Ishikawa (cell line): ENCODE measurements at regions not wholly inside any gene's neighbourhood (a gene's known extent, or its start where the extent isn't known, plus 50 kb on each side); places are given as distances from the start of the nearest gene placed in this dataset.

ENCODE experiments used
- EP300 ChIP-seq: IDR thresholded peaks from 2 replicates; pipeline ENCODE4 v1.6.1; 2012; ENCODE audit warnings: borderline replicate concordance
- FOXM1 ChIP-seq: IDR thresholded peaks from 2 replicates; pipeline ENCODE4 v1.6.1; 2012; ENCODE audit warnings: low read depth, borderline replicate concordance
- NFIC ChIP-seq: IDR thresholded peaks from 2 replicates; pipeline ENCODE4 v1.6.1; 2012
- RAD21 ChIP-seq: IDR thresholded peaks from 2 replicates; pipeline ENCODE4 v1.6.1; 2012; ENCODE audit warnings: low read depth
- TCF12 ChIP-seq: IDR thresholded peaks from 2 replicates; pipeline ENCODE4 v1.6.1; 2012; ENCODE audit warnings: low read depth

GRCh38 chr2:219929835-219930234, 302.4 kb downstream of the SLC4A3 start:
- no peak for TF ChIP-seq FOXM1
- TF ChIP-seq NFIC = no peak
- TF ChIP-seq EP300 = no peak
- no peak for TF ChIP-seq TCF12
- TF ChIP-seq RAD21 = no peak
